GM18951 (cell line): ENCODE measurements at regions not wholly inside any gene's neighbourhood (a gene's known extent, or its start where the extent isn't known, plus 50 kb on each side); places are given as distances from the start of the nearest gene placed in this dataset.

ENCODE experiments used
- POLR2A ChIP-seq: IDR thresholded peaks from 4 replicates; pipeline ENCODE4 v1.6.1; 2011; ENCODE audit warnings: mild to moderate bottlenecking; ENCODE audit not compliant: insufficient read length, insufficient read depth; ENCODE audit errors: extremely low read depth
- in situ Hi-C: fragments of 300-500 bp; cut with MboI; formaldehyde crosslinking; loops from one replicate; pipeline ENCODE4 v1.12.0; 2022; ENCODE audit warnings: low sequenced_read_pairs, mixed read lengths, inconsistent platforms; ENCODE audit not compliant: unreplicated experiment

GRCh38 chr2:136378712-136379595, 261.0 kb upstream of the CXCR4 start:
- in situ Hi-C loops = loop anchor here (5.0 to 25.0 kb wide), 2 partner anchors 242 to 1392 kb away; no protein-coding TSS in a partner anchor

GRCh38 chr2:136377423-136378382, 259.8 kb upstream of the CXCR4 start:
- TF ChIP-seq POLR2A = no peak
- in situ Hi-C loops = loop anchor here (5.0 to 25.0 kb wide), 2 partner anchors 240 to 1390 kb away; no protein-coding TSS in a partner anchor

More at GRCh38 chr2:136378712-136379595, 261.0 kb upstream of the CXCR4 start:
- TF ChIP-seq POLR2A = no peak

GRCh38 chr2:136376798-136377211, 258.9 kb upstream of the CXCR4 start:
- in situ Hi-C loops = loop anchor here (5.0 to 25.0 kb wide), 2 partner anchors 240 to 1390 kb away; no protein-coding TSS in a partner anchor
- no peak for TF ChIP-seq POLR2A

GRCh38 chr2:136376211-136376610, 258.3 kb upstream of the CXCR4 start:
- no peak for TF ChIP-seq POLR2A
- in situ Hi-C loops = loop anchor here (5.0 to 25.0 kb wide), 2 partner anchors 239 to 1389 kb away; no protein-coding TSS in a partner anchor

GRCh38 chr2:136375017-136375901, 257.3 kb upstream of the CXCR4 start:
- TF ChIP-seq POLR2A = no peak
- in situ Hi-C loops = loop anchor here (5.0 to 25.0 kb wide), 2 partner anchors 238 to 1388 kb away; no protein-coding TSS in a partner anchor

GRCh38 chr2:136373841-136374240, 255.9 kb upstream of the CXCR4 start:
- no peak for TF ChIP-seq POLR2A
- in situ Hi-C loops = no loop called here

GRCh38 chr2:136373029-136373428, 255.1 kb upstream of the CXCR4 start:
- in situ Hi-C loops = no loop called here
- no peak for TF ChIP-seq POLR2A

- no peak for TF ChIP-seq POLR2A
- in situ Hi-C loops = no loop called here
Measured at GRCh38 chr2:136363900-136364299, 246.0 kb upstream of the CXCR4 start.

GRCh38 chr2:136363470-136363869, 245.5 kb upstream of the CXCR4 start:
- in situ Hi-C loops = no loop called here
- no peak for TF ChIP-seq POLR2A

GRCh38 chr2:136362676-136363390, 244.9 kb upstream of the CXCR4 start:
- in situ Hi-C loops = no loop called here
- TF ChIP-seq POLR2A = no peak

GRCh38 chr2:136361521-136361920, 243.6 kb upstream of the CXCR4 start:
- TF ChIP-seq POLR2A = no peak
- in situ Hi-C loops = no loop called here
